IMR-90 (cell line): ENCODE measurements at regions not wholly inside any gene's neighbourhood (a gene's known extent, or its start where the extent isn't known, plus 50 kb on each side); places are given as distances from the start of the nearest gene placed in this dataset.

Experiments used
- BHLHE40 ChIP-seq: fragments of 150-350 bp; IDR thresholded peaks from 2 replicates; pipeline ENCODE4 v1.6.1; 2016; ENCODE audit warnings: mild to moderate bottlenecking, low read depth, low read length
- CEBPB ChIP-seq: IDR thresholded peaks from 2 replicates; pipeline ENCODE4 v1.6.1; 2012; ENCODE audit warnings: low read depth, low read length, improper control_type of control experiment
- CHD1 ChIP-seq: IDR thresholded peaks from 2 replicates; pipeline ENCODE4 v1.6.1; 2012; ENCODE audit warnings: low read depth, low read length, improper control_type of control experiment
- MAFK ChIP-seq: IDR thresholded peaks from 2 replicates; pipeline ENCODE4 v1.6.1; 2012; ENCODE audit warnings: low read depth, low read length, improper control_type of control experiment
- MAZ ChIP-seq: IDR thresholded peaks from 2 replicates; pipeline ENCODE4 v1.6.1; 2012; ENCODE audit warnings: low read depth, mild to moderate bottlenecking, low read length, improper control_type of control experiment, moderate library complexity, borderline replicate concordance
- MXI1 ChIP-seq: IDR thresholded peaks from 2 replicates; pipeline ENCODE4 v1.6.1; 2012; ENCODE audit warnings: low read depth, mild to moderate bottlenecking, low read length, moderate library complexity, borderline replicate concordance
- POLR2A ChIP-seq: IDR thresholded peaks from 2 replicates; pipeline ENCODE4 v1.6.1; 2012; ENCODE audit warnings: mild to moderate bottlenecking, low read depth, low read length
- RAD21 ChIP-seq: IDR thresholded peaks from 2 replicates; pipeline ENCODE4 v1.6.1; 2012; ENCODE audit warnings: low read length, improper control_type of control experiment
- RCOR1 ChIP-seq: IDR thresholded peaks from 2 replicates; pipeline ENCODE4 v1.6.1; 2012; ENCODE audit warnings: mild to moderate bottlenecking, low read length, improper control_type of control experiment; ENCODE audit not compliant: insufficient replicate concordance
- RFX5 ChIP-seq: IDR thresholded peaks from 2 replicates; pipeline ENCODE4 v1.8.0; 2012; ENCODE audit warnings: low read depth, mild to moderate bottlenecking, low read length, moderate library complexity
- TF ChIP-seq, protein P1 (sequence below): conservative IDR thresholded peaks from 2 replicates; pipeline ENCODE4 v1.5.1; 2012; ENCODE audit warnings: mild to moderate bottlenecking, low read depth, low read length, improper control_type of control experiment

DNA sequence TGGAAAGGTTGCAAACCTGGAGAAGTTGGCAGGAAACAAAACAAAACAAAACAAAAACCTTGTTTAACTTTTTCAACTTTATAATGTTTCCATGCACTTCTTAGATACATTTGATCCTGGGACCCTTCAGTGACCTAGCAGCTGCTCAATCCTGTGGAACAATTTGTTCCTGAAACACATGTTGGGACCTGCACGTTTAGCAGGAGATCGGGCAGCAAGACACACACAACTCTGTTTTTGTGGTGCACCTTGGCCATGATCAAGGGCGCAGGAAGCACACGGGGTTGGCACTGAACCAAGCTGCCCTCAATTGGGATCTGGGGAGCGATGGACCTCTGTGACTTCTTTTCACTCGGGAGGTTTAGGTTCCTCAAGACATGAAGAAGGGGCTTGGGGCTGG is 268.7 kb downstream of the LOXHD1 start:
- TF ChIP-seq, protein P1, sequence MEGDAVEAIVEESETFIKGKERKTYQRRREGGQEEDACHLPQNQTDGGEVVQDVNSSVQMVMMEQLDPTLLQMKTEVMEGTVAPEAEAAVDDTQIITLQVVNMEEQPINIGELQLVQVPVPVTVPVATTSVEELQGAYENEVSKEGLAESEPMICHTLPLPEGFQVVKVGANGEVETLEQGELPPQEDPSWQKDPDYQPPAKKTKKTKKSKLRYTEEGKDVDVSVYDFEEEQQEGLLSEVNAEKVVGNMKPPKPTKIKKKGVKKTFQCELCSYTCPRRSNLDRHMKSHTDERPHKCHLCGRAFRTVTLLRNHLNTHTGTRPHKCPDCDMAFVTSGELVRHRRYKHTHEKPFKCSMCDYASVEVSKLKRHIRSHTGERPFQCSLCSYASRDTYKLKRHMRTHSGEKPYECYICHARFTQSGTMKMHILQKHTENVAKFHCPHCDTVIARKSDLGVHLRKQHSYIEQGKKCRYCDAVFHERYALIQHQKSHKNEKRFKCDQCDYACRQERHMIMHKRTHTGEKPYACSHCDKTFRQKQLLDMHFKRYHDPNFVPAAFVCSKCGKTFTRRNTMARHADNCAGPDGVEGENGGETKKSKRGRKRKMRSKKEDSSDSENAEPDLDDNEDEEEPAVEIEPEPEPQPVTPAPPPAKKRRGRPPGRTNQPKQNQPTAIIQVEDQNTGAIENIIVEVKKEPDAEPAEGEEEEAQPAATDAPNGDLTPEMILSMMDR: no peak
- TF ChIP-seq POLR2A (no peak), BHLHE40 (no peak), CEBPB (no peak), CHD1 (no peak), RCOR1 (no peak), RFX5 (no peak), MAZ (no peak), RAD21 (no peak), MAFK (no peak), MXI1 (no peak)
